SHP77 treated with DMSO at 0.1 percent for 48 hours (cell line): ENCODE measurements at regions not wholly inside any gene's neighbourhood (a gene's known extent, or its start where the extent isn't known, plus 50 kb on each side); places are given as distances from the start of the nearest gene placed in this dataset.

Experiments used
- DNase-seq: peaks from one replicate; lab custom pipeline; 2025; lab: John Stamatoyannopoulos, UW

- DNase-seq = no peak
Observed at GRCh38 chr5:173802670-173803165, 85.4 kb upstream of the CPEB4 start.

DNA sequence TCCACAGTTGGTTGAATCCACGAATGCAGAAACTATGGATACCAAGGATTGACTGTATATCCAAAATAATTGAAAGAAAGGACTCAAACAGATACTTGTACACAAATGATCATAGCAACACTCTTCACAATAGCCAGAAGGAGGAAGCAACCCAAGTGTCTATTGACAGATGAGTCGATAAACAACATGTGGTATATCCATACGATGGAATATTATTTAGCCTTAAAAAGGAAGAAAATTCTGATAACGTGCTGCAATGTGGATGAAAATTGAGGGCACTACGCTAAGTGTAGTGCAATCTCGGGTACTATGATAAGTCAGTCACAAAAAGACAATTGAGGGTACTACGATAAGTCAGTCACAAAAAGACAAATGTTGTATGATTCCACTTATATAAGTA lies 83.6 kb upstream of the CPEB4 start:
- no peak for DNase-seq

GRCh38 chr5:173806270-173807035 lies 81.7 kb upstream of the CPEB4 start:
- DNase-seq = no peak

DNA sequence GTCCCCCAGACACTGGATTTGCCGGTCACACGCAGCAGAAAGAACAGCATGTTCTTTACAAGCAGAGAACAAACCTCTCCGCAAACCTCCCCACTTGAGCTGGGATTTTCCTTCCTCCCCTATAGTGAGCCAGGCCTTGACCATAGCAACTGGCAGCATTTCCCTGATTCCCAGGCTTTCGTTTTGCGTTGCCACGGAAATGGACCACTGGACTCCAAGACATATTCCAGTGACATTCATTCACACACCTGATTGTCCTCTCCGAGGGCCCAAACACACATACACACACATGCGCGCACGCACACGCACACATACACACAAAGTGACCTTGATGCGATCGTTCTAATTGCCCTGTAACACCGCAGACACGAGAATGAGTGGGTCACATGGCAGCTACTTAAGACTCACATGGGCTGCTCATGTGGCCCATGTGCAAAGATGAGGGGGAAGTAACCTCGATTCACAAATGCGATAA lies 80.9 kb upstream of the CPEB4 start:
- no peak for DNase-seq

DNA sequence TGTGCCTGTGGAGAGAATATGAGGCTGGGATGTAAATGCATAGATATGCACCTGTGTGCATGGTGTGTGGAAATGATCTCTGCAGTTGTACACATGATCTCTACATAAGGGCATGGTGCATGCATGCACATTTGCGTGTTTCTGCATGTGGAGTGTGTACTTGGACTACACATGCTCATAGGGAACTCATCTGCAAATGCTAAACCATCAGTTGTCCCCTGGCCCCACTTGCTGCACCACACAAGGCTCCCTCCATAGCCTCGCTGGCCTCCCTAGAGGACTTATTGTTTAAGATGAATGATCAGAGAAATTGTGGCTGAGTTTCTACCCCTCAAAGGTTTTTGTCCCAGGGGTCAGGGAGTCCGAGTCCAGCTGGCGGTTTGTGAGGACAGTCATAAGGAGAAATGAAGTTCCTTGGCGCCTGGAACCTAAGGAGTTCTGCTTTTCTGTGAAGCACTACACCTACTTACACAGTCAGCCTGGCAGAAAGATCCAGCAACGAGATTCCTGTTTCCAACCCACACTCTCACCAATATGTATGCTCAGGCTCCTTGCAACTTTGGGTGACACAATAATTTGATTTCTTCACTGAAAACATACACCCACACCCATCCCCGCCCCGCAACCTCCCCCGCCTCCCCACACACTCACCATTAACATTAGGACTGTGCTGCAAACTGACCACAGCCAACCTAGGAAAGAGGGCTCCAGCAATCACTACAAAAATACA lies 79.9 kb upstream of the CPEB4 start:
- DNase-seq = no peak

- no peak for DNase-seq
Observed at GRCh38 chr5:173809014-173809413, 79.1 kb upstream of the CPEB4 start.

GRCh38 chr5:173812811-173813550 lies 75.2 kb upstream of the CPEB4 start:
- no peak for DNase-seq

GRCh38 chr5:173814053-173814452 lies 74.1 kb upstream of the CPEB4 start:
- DNase-seq = no peak

DNA sequence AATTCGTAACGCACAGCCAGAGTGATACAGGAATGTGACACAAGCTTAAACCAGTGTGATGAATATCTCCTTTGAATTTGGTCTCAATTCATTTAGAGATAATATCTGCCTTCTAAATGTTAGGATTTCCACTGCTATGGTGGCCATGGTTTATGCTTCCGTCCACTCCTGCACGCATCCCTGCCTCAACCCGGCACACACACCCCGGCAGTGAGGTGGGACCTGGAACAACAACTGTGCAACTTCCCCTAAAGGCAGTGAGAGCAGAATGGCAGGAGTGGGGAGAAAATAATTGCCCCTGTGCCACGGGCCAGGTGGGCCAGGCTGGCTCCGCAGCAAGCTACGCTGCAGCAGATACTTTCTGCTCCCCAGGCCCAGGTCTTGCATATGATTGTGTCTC lies 72.6 kb upstream of the CPEB4 start:
- no peak for DNase-seq

- DNase-seq = no peak
Observed at GRCh38 chr5:173816728-173817127, 71.4 kb upstream of the CPEB4 start.

GRCh38 chr5:173817561-173817960 lies 70.6 kb upstream of the CPEB4 start:
- DNase-seq = no peak

DNA sequence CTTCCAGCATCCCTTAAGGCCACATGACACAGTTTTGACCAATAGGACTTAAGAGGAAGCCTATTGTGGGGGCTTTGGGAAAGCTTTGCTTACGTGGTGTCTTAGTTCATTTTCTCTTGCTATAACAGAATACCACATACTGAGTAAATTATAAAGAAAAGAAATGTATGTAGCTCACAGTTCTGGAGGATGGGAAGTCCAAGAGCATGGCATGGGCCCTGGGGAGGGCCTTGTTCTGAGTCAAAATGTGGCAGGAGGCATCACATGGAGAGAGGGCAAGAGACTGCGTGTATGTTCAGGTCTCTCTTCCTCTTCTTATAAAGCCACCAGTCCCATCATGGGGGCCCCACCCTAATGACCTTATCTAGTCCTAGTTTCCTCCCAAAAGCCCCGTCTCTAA lies 68.6 kb upstream of the CPEB4 start:
- DNase-seq = no peak

- DNase-seq = no peak
Observed at GRCh38 chr5:173823274-173823644, 64.9 kb upstream of the CPEB4 start.

- DNase-seq = no peak
Observed at GRCh38 chr5:173823721-173824567, 64.2 kb upstream of the CPEB4 start.

- DNase-seq = no peak
Observed at GRCh38 chr5:173825215-173825865, 62.8 kb upstream of the CPEB4 start.

DNA sequence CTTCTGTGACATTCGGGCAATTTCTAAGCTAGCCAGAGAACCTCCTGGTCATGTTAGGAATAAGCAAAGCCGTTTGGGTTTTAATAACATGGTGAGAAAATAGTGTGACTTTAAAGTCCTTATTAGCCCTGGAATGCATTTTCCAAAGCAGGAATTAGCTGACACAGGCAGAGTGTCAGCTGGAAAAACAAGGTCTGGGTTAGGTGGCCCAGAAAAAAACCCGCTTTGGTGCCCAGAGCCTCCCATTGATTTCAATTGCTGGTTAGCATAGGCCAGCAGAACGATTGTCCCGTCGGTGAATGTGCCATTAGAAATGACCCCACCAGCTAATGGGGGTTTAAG lies 62.1 kb upstream of the CPEB4 start:
- no peak for DNase-seq

GRCh38 chr5:173826428-173827350 lies 61.5 kb upstream of the CPEB4 start:
- DNase-seq = no peak

DNA sequence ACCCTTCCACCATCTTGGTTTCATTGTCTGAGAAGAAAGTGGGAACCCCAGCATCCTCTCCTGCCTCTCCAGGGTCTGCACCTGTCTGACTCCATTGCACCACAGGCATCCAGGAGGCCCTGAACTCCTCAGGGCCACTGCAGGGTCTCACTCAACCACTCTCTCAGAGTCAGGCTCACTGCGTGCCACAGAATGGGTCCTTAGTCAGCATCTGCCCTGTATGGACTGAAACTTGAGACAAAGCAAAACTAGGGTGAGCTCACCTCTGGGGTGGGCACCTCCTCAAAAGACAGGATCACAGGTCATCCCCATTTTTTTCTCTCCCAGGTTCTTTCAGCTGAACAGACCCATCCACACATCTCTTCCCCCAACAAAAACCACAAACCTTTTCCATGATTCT lies 59.2 kb upstream of the CPEB4 start:
- DNase-seq = no peak

- no peak for DNase-seq
Observed at GRCh38 chr5:173829826-173830225, 58.3 kb upstream of the CPEB4 start.

DNA sequence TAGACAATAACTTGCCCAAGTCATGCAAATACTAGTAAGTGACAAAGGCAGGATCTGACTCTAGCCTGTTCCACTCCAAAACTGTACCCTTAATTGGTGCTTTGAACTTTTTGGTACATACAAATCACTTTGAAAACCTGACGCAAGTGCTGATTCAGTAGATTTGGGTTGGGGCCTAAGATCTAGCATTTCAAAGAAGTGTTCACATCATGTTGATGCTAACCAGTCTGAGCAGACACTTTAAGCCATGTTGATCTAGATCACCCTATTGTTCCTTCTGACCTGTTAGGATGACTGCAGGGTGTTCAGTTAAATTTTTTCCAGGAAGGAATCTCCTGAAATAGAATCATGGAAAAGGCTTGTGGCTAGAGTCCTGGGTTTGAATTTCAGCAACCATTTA lies 57.7 kb upstream of the CPEB4 start:
- DNase-seq = no peak
